ENCODE measurements at regions not wholly inside any gene's neighbourhood (a gene's known extent, or its start where the extent isn't known, plus 50 kb on each side); places are given as distances from the start of the nearest gene placed in this dataset.

DNA sequence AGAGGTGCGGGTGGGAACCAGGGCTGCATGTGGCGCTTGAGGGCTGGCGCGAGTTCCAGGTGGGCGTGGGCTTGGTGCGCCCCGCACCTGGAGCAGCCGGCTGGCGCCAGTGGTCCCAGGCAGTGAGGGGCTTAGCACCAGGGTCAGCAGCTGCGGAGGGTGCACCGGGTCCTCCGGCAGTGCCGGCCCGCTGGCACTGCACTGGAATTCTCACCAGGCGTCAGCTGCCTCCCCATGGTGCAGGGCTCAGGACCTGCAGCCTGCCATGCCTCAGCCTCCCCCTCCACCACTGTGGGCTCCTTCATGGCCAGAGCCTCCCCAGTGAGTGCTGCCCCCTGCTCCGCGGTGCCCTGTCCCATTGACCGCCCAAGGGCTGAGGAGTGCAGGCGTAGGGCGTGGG, 174.0 kb downstream of the ADAM29 start:
- no peak for TF ChIP-seq HDAC6 (IDR thresholded peaks at IDR 0.05; ENCODE audit: low read depth, low read length)
- no peak for TF ChIP-seq SP2 (IDR thresholded peaks at IDR 0.05; ENCODE audit: low read length)
- no peak for TF ChIP-seq CREB1 (IDR thresholded peaks at IDR 0.05)
- TF ChIP-seq CHD1 (IDR thresholded peaks at IDR 0.05; ENCODE audit: low read depth, low read length), result no peak
- no peak for TF ChIP-seq KDM4A (IDR thresholded peaks at IDR 0.05; ENCODE audit: low read depth, low read length, severe bottlenecking)
- no peak for TF ChIP-seq CEBPB (IDR thresholded peaks at IDR 0.05; ENCODE audit: low read depth, low read length)
- TF ChIP-seq NANOG (IDR thresholded peaks at IDR 0.05; ENCODE audit: insufficient read depth, low read depth, low read length, poor library complexity, severe bottlenecking), result no peak
- TF ChIP-seq BCL11A (IDR thresholded peaks at IDR 0.05; ENCODE audit: low read depth in 2 of 2, low read length in 2 of 2), result no peak
- TF ChIP-seq, protein P1, sequence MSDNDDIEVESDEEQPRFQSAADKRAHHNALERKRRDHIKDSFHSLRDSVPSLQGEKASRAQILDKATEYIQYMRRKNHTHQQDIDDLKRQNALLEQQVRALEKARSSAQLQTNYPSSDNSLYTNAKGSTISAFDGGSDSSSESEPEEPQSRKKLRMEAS (IDR thresholded peaks at IDR 0.05), result no peak
- no peak for TF ChIP-seq SIN3A (conservative IDR thresholded peaks at IDR 0.05 in 1 of 2, IDR thresholded peaks at IDR 0.05 in 1 of 2; ENCODE audit: low read depth in 1 of 2, low read length in 2 of 2)
- no peak for TF ChIP-seq RXRA (IDR thresholded peaks at IDR 0.05; ENCODE audit: insufficient read depth, low read depth, low read length)
- TF ChIP-seq TAF7 (optimal IDR thresholded peaks at IDR 0.05; ENCODE audit: borderline replicate concordance, low read depth, low read length), result no peak
- TF ChIP-seq TEAD4 (IDR thresholded peaks at IDR 0.05; ENCODE audit: low read depth, low read length), result no peak

More for the DNA sequence above, 174.0 kb downstream of the ADAM29 start:
- Histone ChIP-seq H3K9me3 (ENCODE audit: insufficient read depth in 2 of 2, low read depth in 1 of 2, low read length in 1 of 2) (peaks cover 0 to 9% of the 10 kb centered on the region in 2 experiments; a peak in 1 of 4 replicates), H4K5ac (ENCODE audit: insufficient read length, low read depth, low read length) (no peak overlapping the region), H3K79me2 (ENCODE audit: control insufficient read depth in 1 of 2, insufficient read depth in 2 of 2, low read length in 2 of 2) (no peaks in the 10 kb centered on the region), H4K91ac (replicated peaks; ENCODE audit: insufficient read length, low read length) (no peak overlapping the region), H3K4ac (replicated peaks; ENCODE audit: insufficient read length, low read depth, low read length) (no peak overlapping the region), H3K79me1 (ENCODE audit: low read depth, low read length) (no peaks in the 10 kb centered on the region), H2AK5ac (ENCODE audit: low read depth, low read length) (no peak overlapping the region), H3K23ac (ENCODE audit: insufficient read length) (no peak overlapping the region), H2BK12ac (ENCODE audit: low read depth, low read length) (no peak overlapping the region), H4K20me1 (replicated peaks in 1 of 2; ENCODE audit: control insufficient read depth in 1 of 2, insufficient read depth in 2 of 2, low read length in 2 of 2) (no peaks in the 10 kb centered on the region), H3K4me3 (ENCODE audit: extremely low read depth in 1 of 4, insufficient read depth in 2 of 4, low read depth in 3 of 4, low read length in 4 of 4) (no peak overlapping the region), H3K18ac (ENCODE audit: extremely low read depth, low read length) (no peak overlapping the region), H3K23me2 (ENCODE audit: low read depth, low read length) (no peaks in the 10 kb centered on the region), H3K36me3 (ENCODE audit: control insufficient read depth in 2 of 4, insufficient read depth in 4 of 4, low read length in 3 of 4) (no peaks in the 10 kb centered on the region; a peak in 1 of 8 replicates), H3K27ac (ENCODE audit: low read depth, low read length) (no peak overlapping the region), H2BK15ac (ENCODE audit: low read length) (no peak overlapping the region), H3K27me3 (replicated peaks in 1 of 4; ENCODE audit: control insufficient read depth in 3 of 4, extremely low read depth in 1 of 4, insufficient read depth in 3 of 4, low read length in 3 of 4) (no peaks in the 10 kb centered on the region), H2AFZ (ENCODE audit: low read length) (no peak overlapping the region), H2BK20ac (ENCODE audit: low read length) (no peak overlapping the region), H3K4me2 (ENCODE audit: insufficient read depth in 1 of 2, low read depth in 2 of 2, low read length in 2 of 2) (no peak overlapping the region), H3K4me1 (replicated peaks in 1 of 4; ENCODE audit: control insufficient read depth in 3 of 4, insufficient read depth in 4 of 4, low read length in 3 of 4) (no peaks in the 10 kb centered on the region), H2BK5ac (ENCODE audit: low read depth, low read length) (no peak overlapping the region), H3K14ac (ENCODE audit: insufficient read length) (no peak overlapping the region), H3K56ac (replicated peaks; ENCODE audit: insufficient read length, low read depth, low read length) (no peak overlapping the region), H3K9ac (replicated peaks in 1 of 4; ENCODE audit: extremely low read depth in 1 of 4, low read depth in 3 of 4, low read length in 3 of 4) (no peak overlapping the region), H4K8ac (ENCODE audit: extremely low read depth, insufficient read depth, low read length) (no peak overlapping the region), H2BK120ac (replicated peaks; ENCODE audit: low read depth, low read length) (no peak overlapping the region)
- ChIA-PET POLR2A (ENCODE audit: partially characterized antibody) (no interaction called here), CTCF (ENCODE audit: partially characterized antibody) (no interaction called here)
- no peak for DNase-seq (ENCODE audit: low read depth in 1 of 2, low spot score in 2 of 2)
- WGBS, 2 experiments (ENCODE audit: extremely low coverage in 1 of 2, insufficient coverage in 1 of 2, insufficient read length in 1 of 2, insufficient replicate concordance in 2 of 2, low coverage in 1 of 2, low lambda C conversion rate in 2 of 2, missing lambda C conversion rate in 1 of 2), result 95% methylated on average over 19 of the region's 20 CpGs; no CpG with 5 or more reads in 1 of the 2 experiments
- FAIRE-seq, result no peak

All from H1 (cell line).